ENCODE measurements at regions not wholly inside any gene's neighbourhood (a gene's known extent, or its start where the extent isn't known, plus 50 kb on each side); places are given as distances from the start of the nearest gene placed in this dataset.

GRCh38 chr6:108751282-108751681, 96.9 kb upstream of the ARMC2 start:
- TF ChIP-seq, protein P1, sequence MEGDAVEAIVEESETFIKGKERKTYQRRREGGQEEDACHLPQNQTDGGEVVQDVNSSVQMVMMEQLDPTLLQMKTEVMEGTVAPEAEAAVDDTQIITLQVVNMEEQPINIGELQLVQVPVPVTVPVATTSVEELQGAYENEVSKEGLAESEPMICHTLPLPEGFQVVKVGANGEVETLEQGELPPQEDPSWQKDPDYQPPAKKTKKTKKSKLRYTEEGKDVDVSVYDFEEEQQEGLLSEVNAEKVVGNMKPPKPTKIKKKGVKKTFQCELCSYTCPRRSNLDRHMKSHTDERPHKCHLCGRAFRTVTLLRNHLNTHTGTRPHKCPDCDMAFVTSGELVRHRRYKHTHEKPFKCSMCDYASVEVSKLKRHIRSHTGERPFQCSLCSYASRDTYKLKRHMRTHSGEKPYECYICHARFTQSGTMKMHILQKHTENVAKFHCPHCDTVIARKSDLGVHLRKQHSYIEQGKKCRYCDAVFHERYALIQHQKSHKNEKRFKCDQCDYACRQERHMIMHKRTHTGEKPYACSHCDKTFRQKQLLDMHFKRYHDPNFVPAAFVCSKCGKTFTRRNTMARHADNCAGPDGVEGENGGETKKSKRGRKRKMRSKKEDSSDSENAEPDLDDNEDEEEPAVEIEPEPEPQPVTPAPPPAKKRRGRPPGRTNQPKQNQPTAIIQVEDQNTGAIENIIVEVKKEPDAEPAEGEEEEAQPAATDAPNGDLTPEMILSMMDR (IDR thresholded peaks at IDR 0.05), result no peak
- no peak for TF ChIP-seq POLR2A (IDR thresholded peaks at IDR 0.05)

Measured in thyroid gland (tissue), 4 donors.